Posterior cingulate gyrus (tissue), 11 donors: ENCODE measurements at regions not wholly inside any gene's neighbourhood (a gene's known extent, or its start where the extent isn't known, plus 50 kb on each side); places are given as distances from the start of the nearest gene placed in this dataset.
"Not testable (repeated sequence)": the region's sequence is repeated elsewhere in the genome, so short reads cannot be mapped to it uniquely, and the experiment has no call there.

Experiments
- DNase-seq, 10 donors: peaks; one replicate each; pipeline versions ENCODE4 v3.0.0 to v3.0.0-alpha.2; 2020 to 2021; ENCODE audit warnings: mixed read lengths in 3 of 10
- intact Hi-C: fragments of 100-400 bp; cut with DNase I; formaldehyde crosslinking; loops from one replicate; pipeline ENCODE4 v1.15.1; 2023

DNA sequence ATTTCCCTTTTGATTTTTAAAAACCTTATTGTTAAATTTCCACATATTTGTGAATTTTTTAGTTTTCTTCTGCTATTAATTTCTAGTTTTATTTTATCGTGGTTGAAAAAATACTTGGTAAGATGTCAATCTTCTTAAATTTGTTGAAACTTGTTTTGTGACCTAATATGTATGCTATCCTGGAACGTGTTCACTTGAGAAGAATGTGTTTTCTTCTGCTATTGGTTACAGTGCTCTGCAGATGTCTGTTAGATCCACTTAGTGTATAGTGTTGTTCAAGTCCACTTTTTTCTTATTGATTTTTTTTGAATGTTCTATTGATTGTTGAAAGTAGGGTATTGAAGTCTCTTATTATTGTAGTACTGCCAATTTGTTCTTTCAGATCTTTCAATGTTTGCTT is 116.5 kb upstream of the NETO1 start:
- intact Hi-C loops = no loop called here
- DNase-seq = no peak

DNA sequence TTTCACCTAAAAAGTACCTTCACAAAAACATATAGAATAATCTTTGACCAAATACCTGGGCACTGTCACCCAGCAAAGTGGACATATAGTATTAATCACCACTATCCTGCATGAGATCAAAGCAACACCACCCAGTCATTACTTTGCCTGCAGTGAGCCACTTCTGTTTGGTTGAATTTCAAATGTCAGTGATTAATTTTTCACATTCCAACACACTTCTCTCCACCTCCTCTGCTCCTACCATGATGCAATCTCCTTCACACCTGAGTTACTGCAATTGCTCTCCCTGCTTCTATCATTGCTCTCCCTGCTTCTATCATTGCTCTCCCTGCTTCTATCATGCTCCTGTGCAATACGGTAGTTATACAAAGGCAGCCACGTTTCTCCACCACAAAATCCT is 106.1 kb upstream of the NETO1 start:
- intact Hi-C loops = no loop called here
- no peak for DNase-seq

DNA sequence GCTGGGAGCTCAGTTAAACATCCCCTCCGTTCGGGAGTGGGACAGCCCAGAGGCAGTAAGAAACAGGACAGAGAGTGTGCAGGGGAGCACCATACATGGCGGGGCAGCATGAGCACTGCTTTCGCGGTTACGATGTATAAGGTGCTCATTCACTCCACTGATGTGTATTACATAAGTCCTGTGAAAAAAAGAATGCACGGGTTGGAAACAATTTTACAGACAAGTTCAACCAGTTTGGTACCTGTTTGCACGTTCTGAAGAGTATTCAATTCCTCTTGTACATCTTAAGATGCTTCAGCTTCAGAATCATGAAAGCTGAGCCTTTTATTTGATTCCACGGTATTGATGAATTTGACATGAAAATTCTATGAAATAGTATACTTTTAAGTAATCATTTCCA is 97.8 kb upstream of the NETO1 start:
- peak in 1 of 10 donors; percentile 14 for DNase-seq
- intact Hi-C loops = no loop called here

- DNase-seq, intact Hi-C loops: not testable (repeated sequence)
Measured at GRCh38 chr18:72958195-72958594, 90.4 kb upstream of the NETO1 start.

DNA sequence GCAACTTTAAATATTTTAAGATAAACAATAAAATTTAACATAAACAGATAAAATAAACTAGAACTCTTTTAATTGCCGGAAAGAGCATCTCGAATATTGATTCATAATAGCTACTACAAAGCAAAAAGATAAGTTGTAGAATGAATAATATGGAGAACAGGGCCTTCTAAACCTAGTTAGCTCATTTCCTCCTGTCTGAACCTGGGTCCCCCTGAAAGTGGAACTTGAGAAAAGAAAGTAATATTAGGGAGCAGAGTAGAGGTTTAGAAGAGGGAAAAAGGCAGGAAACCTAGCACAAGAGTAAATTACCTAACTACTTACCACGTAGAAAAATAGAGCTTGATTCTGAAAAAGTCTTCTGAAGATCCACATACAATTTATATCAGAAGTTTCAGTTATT is 80.7 kb upstream of the NETO1 start:
- intact Hi-C loops = no loop called here
- no peak for DNase-seq

DNA sequence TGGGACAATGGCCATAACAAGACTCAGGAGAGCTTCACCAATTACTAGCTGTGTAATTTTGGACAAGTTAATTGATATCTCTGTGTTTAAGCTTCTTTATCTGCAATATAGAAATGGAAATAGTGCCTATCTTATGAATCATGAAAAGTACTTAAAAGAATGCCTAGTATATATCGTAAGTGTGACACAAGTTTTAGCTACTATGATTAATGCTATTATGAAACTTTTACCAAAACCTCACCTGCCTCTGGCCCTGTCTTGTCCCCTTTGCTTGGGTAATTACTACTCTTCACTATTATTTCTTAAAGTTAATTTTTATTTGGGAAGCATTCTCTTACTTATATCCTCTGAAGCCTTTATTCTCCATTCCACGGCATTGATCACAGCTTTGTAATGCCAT is 75.0 kb upstream of the NETO1 start:
- intact Hi-C loops = no loop called here
- no peak for DNase-seq

DNA sequence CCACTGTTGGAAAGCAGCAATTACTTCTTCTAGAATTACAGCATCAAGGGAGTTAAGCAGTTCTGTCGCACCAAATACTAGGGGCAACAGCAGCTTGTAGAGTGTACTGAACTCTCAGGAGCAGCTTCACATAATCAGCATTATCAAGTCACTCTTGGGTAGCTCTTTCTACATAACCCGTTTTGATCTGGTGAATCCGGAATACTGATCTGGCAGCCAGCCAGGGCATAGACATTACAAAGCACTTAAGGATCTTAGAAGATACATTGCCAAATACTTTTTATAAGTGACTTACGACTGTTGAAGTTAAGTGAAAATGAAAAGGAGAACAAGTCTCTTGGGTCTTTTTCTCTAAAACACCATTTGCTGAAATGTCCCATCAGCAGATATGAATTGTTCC is 73.2 kb upstream of the NETO1 start:
- intact Hi-C loops = no loop called here
- DNase-seq = no peak

GRCh38 chr18:72940509-72940908 is 72.7 kb upstream of the NETO1 start:
- intact Hi-C loops = no loop called here

DNA sequence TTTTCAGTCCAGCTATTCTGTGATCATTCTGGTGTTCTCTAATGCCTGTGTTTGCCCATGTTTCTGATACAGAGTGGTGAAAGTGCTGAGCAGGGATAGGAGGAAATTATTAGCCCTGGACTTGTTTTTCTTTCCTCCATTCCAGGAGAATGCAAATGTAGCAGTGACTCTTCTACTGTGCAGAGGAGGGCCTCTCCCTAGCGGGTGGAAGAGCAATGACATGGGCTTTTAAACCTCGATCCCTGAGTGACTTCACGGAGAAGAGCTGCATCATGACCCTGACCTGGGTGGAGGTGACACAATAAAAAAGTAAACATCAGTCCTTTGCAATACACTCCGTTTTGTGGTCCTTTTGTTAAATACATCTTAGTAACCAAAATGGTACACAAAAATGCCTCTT is 68.0 kb upstream of the NETO1 start:
- intact Hi-C loops = no loop called here
- DNase-seq = no peak

More at GRCh38 chr18:72940509-72940908, 72.7 kb upstream of the NETO1 start:
- DNase-seq = no peak

GRCh38 chr18:72922895-72923294 is 55.1 kb upstream of the NETO1 start:
- intact Hi-C loops = no loop called here
- DNase-seq = no peak
